Ureter (tissue), 1 donor: ENCODE measurements at regions not wholly inside any gene's neighbourhood (a gene's known extent, or its start where the extent isn't known, plus 50 kb on each side); places are given as distances from the start of the nearest gene placed in this dataset.

Source experiments
- DNase-seq: peaks from one replicate; pipeline ENCODE4 v3.0.0-alpha.2; 2020; ENCODE audit warnings: low spot score
- donor health status: DM: yes; HTN: yes; CAD: no.

DNA sequence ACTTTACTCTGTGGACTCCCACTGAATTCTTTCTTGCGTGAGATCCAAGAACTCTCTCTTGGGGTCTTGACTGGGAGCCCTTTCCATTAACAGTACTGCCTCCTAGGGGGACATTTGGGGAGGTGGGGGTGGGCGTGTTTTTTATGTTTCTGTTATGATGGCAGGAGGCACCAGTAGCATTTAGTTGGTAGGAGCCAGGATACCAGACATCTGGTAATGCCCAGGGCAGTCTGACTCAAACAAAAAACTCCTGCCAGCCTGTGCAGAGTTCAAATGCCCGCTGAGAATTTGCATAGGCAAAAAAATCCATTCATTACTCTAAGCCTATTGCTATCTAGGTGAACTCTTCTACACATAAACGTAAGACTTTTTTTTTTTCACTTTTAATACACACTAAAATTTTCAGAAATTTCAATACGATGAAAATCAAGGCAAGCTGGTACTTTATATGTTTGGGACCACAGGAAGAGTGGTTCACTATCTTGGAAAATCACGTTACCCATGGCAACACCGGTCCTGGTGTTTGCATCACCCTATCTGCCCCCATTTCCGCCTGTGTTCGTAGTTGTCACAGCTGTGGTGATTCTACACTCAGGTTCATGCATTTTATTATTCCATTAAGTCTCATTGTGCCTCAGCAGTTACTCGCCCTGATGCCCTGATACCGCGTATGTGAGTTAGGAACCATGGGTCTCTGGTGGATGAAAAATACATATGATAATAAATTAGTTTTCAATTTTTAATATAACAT, 121.1 kb upstream of the XYLT1 start:
- no peak for DNase-seq

DNA sequence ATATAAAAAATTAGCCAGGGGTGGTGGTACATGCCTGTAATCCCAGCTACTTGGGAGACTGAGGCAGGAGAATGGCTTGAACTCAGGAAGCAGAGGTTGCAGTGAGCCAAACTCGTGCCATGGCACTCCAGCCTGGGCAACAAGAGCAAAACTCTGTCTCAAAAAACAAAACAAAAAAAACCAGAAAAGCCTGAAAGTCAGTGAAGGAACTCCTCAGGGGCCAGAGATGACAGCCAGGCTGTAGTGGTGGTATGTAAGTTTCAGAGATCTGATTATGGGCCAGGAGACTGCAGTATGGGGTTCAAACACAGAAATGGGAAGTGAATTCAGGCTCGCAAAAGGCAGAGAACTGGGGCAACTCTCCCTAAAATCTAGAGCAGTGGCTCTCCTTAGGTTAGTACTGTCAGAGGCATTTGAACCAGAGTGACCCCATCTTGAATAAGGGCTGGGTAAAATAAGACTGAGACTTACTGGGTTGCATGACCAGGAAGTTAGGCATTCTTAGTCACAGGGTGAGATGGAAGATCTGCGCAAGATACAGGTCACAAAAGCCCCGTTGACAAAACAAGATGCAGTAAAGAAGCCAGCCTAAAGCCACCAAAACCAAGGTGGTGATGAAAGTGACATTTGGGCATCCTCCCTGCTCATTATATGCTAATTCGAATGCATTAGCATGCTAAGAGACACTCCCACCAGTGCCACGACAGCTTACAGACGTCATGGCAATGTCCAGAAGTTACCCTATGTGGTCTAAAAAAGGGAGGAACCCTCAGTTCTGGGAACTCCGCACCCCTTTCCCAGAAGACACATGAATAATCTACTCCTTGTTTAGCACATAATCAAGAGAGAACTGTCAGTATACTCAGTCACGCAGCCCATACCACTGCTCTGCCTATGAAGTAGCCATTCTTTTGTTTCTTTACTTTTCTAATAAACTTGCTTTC, 120.2 kb upstream of the XYLT1 start:
- no peak for DNase-seq

- no peak for DNase-seq
These were observed 119.1 kb upstream of the XYLT1 start for GRCh38 chr16:17589898-17590297.

DNA sequence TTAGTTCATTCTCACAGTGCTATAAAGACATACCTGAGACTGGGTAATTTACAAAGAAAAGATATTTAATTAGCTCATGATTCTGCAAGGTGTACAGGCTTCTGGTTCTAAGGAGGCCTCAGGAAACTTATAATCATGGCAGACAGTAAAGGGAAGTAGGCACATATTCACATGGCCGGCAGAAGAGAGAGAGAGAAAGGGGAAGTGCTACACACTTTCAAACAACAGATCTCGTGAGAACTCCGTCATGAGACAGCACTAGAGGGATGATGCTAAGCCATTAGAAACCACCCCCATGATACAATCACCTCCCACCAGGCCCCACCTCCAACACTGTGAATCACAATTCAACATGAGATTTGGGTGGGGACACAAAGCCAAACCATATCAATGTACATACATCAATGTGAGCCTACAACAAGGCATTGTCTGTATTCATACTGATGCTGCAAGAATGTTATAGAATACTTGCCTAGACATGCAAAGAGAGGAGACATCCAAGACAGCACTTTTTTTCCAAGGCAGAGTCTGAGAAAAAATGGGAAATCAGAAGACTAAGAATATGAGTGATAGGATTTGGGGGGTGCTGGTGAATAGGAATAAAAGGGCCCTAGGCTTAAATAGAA, 114.8 kb upstream of the XYLT1 start:
- DNase-seq, result no peak

DNA sequence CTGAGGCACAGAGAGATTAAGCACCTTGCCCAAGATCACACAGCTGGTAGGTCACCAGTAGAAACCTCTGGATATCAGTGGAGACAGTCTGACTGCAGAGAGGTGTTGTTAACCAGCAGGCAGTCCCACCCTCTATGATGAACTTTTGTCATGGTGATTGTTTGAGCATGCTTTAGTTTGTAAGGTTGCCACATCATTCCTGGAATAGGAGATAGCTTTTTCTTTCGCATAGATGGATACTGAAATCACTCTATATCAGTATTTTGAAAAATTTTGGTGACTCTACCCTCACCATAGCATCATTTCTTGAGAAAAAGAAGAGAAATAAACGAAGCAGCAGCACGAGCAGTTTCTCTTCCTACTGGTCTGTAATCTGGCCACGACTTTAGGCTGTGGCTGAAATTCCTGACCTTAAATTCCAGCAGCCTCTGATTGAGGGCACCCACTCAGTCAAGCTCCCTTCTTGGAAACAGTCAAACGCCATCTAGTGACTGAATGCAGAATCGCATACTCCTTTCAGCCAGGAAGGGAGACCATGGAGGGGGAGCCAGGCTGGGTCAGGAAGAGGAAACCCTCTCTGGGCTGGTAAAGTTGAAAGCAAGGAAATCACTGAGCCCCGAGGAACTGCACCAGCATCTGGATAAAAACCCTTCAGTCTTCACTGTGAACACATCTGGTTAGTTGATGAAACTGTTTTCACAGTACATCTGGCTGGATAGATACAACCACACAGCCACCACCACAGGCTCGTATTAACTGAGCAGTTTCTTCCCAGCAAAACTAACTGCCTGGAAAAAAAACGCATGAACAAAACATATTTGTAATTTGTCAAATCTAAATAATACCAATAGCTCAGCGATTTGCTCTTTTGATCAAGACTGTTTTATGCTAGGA, 108.5 kb upstream of the XYLT1 start:
- DNase-seq, result peak; percentile 76

GRCh38 chr16:17574256-17574655, 103.5 kb upstream of the XYLT1 start:
- DNase-seq, result no peak

DNA sequence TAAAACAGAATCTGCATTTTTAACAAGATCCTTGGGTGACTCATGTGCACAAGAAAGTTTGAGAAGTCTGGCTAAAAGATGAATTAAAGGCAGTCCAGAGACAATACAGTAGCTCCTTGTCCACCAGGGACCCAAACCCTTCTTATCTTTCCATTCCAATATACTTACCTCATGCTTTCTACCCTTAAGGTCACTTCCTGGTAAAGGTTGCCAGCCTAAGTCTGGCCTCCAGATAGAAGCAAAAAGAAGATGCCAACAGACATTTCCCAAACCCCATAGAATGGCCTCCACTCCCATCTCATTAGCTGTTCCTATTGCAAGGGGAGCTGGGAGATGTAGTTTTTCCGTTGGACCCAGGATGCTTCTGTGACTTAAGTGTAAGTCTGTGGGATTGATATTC, 101.4 kb upstream of the XYLT1 start:
- no peak for DNase-seq

GRCh38 chr16:17571499-17572093, 100.8 kb upstream of the XYLT1 start:
- no peak for DNase-seq

DNA sequence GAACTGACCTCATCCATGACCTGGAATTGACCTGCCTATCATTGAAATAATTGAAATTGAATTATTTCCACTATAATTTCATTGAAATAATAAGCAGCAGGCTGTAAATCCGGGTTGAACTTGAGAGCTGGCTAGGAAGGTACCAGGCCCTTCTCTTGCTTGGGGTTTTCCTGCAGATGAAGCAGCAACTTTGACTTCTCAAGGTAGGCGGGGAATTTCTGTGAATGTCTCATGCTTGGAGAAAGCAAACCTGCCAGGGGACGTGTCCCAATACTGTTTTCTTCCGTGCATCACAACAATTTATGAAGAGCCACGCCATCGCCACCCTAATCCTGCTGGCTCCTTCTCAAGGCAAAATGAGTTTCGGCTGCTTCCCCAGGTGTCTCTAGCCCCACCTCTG, 97.5 kb upstream of the XYLT1 start:
- no peak for DNase-seq

DNA sequence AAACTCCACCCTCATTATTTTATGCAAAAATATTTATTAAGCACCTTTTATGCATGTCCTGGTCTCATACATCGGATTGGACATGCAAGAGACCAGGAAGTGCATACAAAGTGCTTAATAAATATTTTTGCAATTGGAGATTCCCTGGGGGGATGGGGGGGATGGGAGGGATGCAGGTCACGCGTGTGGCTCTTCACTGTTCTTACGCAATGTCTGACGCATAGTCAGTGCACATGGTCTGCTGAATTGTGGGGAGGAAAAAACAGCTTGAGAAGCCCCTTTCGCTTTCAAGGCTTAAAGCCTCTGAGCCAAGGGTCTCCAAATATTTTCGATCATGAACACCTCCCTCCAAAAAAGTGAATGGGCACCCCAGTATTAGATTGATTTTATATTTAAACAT, 96.7 kb upstream of the XYLT1 start:
- DNase-seq, result no peak

DNA sequence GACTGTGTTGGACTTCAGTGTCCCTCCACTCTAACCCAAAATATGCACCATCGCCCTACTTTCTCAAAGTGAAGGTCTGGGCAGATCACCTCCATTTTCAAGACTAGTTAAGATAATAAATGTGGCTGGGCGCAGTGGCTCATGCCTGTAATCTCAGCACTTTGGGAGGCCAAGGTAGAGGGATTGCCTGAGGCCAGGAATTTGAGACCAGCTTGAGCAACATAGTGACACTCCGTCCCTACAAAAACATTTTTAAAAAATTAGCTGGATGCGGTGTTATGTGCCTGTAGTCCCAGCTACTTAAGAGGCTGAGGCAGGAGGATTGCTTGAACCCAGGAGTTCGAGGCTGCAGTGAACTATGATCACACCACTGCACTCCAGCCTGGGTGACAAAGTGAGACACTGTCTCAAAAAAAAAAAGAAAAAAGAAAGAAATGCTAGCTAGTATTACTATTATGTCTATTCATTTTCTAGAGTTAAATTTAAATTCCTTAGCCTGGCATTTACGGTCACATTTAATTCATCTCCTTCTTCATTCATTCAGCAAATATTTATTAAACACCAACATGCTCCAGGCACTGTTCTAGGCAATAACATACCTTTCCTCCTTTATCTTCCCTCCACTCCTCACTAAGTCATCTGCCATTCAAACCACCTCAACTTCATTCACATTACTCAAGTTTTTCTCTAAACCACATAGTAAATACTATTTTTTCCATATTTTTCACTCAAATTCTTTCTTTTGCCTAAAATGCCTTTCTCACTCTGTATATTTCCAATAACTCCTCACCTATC, 96.1 kb upstream of the XYLT1 start:
- DNase-seq, result no peak

DNA sequence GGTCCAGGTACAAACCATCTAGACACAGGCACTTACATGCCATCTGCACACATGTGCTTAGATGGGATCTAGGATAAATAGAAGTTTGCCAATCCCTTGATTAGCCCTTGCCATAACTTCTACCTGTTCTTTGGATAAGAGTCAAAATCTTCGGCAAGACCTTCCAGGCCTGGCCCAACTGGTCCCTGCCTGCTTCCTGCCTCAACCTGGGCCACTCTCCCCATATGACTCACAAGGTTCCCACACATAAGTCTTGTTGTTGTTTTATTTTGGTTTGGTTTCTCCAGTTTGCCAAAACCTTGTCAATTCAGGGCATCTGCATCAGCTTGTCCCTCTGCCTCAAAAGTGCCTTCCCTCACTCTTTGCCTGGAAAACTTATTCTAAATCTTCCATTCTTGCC, 95.3 kb upstream of the XYLT1 start:
- DNase-seq, result no peak

DNA sequence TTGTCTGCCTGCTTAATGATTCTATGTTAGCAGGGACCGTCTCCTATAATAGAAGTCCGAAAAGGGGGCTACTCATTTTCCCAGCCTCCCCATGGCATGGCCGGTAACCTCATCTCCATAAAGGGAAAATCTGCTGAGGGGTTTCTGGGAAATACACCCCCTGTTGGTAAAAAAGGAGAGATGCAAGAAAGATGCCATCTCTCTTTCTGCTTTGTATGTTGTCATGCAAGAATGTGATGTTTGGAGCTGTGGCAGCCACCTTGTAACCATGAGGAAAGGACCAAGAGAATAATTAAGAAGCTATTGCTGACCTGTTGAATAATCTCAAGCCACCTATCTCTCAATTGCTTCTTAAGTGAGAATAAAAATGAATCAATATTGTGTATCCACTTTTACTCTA, 94.8 kb upstream of the XYLT1 start:
- no peak for DNase-seq

- DNase-seq, result no peak
These were observed 94.1 kb upstream of the XYLT1 start for GRCh38 chr16:17564856-17565255.

DNA sequence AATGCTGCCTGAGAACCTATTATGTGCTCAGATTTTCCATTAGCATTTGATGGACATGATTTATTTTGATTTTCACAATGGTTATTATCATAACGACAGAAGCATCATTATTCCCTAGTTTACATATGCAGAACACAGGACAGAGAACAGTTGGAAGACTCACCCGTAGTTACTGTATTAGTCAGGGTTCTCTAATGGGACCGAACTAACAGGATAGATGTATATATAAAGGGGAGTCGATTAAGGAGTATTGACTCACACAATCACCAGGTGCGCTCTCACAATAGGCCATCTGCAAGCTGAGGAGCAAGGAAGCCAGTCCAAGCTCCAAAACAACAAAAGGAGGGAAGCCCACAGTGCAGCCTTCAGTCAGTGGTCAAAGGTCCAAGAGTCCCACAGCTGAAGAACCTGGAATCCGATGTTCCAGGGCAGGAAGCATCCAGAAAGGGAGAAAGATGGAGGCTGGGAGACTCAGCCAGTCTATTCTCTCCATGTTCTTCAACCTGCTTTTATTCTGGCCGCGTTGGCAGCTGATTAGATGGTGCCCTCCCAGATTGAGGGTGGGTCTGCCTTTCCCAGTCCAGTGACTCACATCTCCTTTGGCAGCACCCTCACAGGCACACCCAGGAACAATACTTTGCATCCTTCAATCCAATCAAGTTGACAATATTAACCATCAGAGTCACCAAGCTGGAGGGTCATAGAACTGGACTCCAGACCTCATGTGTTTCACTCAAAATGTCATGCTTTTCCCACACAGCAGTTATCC, 92.7 kb upstream of the XYLT1 start:
- no peak for DNase-seq

DNA sequence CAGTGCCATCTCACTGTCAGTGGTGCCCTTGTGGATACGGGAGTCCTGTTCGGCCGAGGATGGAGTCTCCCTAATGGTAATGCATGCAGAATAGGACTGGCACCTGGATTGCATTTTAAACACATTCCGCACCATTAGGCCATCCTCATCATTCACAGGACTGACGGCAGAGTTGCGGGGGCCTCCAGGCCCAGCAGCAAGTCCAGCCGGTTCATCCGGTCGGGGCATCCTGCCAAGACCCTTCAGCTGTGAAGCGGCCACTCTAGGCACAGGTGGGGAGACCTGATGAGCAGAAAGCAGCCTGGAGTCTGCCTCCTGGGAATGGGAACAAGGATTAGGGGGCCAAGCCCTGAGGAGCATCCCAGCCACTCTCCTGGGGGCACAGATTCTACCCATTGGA, 90.3 kb upstream of the XYLT1 start:
- no peak for DNase-seq

DNA sequence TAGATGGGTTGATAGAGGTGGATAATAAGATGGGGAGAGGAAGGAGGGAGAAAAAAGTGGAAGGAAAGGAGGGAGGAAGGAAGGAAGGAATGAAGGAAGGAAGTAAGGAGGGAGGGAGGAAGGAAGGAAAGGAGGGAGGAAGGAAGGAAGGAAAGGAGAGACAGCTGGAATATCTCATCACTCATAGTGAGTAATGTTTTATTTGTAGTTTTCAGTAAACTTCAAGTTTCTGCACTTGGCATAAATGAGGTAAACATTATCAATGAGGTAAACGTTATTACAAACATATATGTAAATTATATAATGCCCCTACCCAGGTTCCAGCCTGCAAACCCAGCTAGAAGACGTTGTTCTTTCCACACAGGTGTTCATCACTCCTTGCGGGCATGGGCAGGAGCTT, 89.8 kb upstream of the XYLT1 start:
- DNase-seq, result no peak

DNA sequence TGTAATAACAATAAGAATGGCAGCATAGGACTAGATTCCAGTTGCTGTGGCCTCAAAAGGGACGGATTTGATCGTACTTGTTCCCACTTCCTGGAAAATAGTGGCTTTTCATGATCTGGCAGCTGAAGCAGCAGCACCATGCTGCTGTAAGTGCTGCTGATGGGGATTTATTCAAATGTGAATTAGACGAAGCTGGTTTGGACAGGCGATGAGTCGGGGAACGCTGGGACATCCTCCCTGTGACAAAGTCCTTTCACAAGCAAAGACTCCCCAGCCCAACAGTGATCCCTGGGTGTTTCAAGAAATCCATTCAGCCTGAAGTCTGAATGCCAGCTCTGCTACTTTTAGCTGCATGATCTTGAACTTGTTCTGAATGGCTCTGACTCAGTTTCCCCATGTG, 88.6 kb upstream of the XYLT1 start:
- no peak for DNase-seq

GRCh38 chr16:17557949-17558348, 87.2 kb upstream of the XYLT1 start:
- DNase-seq, result no peak

DNA sequence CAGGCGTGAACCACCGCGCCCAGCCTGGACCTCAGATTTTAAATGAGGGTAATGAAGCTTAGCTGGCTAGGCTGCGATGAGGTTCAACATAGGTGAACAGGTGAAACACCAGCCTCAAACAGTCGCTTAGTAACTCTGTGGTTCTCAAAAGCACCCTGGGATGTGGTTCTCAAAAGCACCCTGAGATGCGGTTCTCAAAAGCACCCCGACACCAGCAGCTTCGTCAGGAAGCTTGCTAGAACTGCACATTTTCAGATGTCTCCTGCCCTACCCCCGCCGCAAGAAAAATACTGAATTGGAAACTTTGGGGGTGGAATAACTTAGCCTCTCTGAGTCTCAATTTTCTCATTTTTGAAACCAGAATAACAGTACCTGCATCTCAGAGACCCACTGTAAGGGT, 86.7 kb upstream of the XYLT1 start:
- no peak for DNase-seq
